Transverse colon (tissue), 4 donors: ENCODE measurements at regions not wholly inside any gene's neighbourhood (a gene's known extent, or its start where the extent isn't known, plus 50 kb on each side); places are given as distances from the start of the nearest gene placed in this dataset.

Experiments
- DNase-seq: peaks from one replicate; pipeline ENCODE4 v3.0.0-alpha.2; 2019
- H3K27ac ChIP-seq, 4 donors: fragments of 200-600 bp; sonication (generic); 2 replicates each; pipeline ENCODE4 v1.5.1; 2016 to 2018; ENCODE audit warnings: inconsistent platforms in 4 of 4
- H3K27me3 ChIP-seq: fragments of 200-600 bp; sonication (generic); 2 replicates; pipeline ENCODE4 v1.5.1; 2017; ENCODE audit warnings: inconsistent platforms
- H3K36me3 ChIP-seq, 4 donors: fragments of 200-600 bp; sonication (generic); 2 replicates each; pipeline ENCODE4 v1.5.1; 2017 to 2019; ENCODE audit warnings: inconsistent platforms in 4 of 4
- H3K4me1 ChIP-seq, 4 donors: fragments of 200-600 bp; sonication (generic); 2 replicates each; pipeline ENCODE4 v1.5.1; 2017 to 2020; ENCODE audit warnings: inconsistent platforms in 4 of 4
- H3K4me3 ChIP-seq, 4 donors: fragments of 200-600 bp; sonication (generic); 1 replicate in 1 of 4; 2 replicates in 3 of 4; pipeline versions ENCODE4 v1.5.1 to v1.6.1; 2017 to 2019; ENCODE audit warnings: inconsistent platforms in 4 of 4
- H3K9me3 ChIP-seq, 2 donors: fragments of 200-600 bp; sonication (generic); 2 replicates each; pipeline ENCODE4 v1.5.1; 2017 to 2019; ENCODE audit warnings: inconsistent platforms in 2 of 2
- CTCF ChIP-seq, 5 experiments: fragments of 200-600 bp in 3 of 5; fragments of 450-650 bp in 2 of 5; sonication (generic) in 3 of 5; IDR thresholded peaks; 1 replicate in 2 of 5; 2 replicates in 3 of 5; pipeline ENCODE4 v1.5.1; 2016 to 2017; ENCODE audit warnings: antibody characterized with exemption in 5 of 5, inconsistent platforms in 3 of 5, mild to moderate bottlenecking in 2 of 5, moderate library complexity in 1 of 5
- EP300 ChIP-seq: sonication (generic); formaldehyde crosslinking; IDR thresholded peaks from one replicate; pipeline ENCODE4 v1.6.1; 2017; ENCODE audit warnings: antibody characterized with exemption, low read depth
- POLR2A ChIP-seq: fragments of 450-650 bp; IDR thresholded peaks from one replicate; pipeline ENCODE4 v1.6.1; 2016; ENCODE audit warnings: antibody characterized with exemption, mild to moderate bottlenecking, moderate library complexity
- POLR2AphosphoS5 ChIP-seq, 3 donors: sonication (generic); formaldehyde crosslinking; IDR thresholded peaks; one replicate each; pipeline ENCODE4 v1.6.1; 2016; ENCODE audit warnings: antibody characterized with exemption in 3 of 3
- WGBS, 2 donors: methylation state at CpG; one replicate each; pipeline ENCODE4 v1.1.5; 2018; ENCODE audit warnings: low coverage in 1 of 2; 5-methylcytosine and 5-hydroxymethylcytosine counted together
- in situ Hi-C, 4 donors: fragments of 200-750 bp; cut with MboI; loops; one replicate each; pipeline versions ENCODE4 v1.15.0 to v1.15.1; 2017; ENCODE audit warnings: low sequenced_read_pairs in 3 of 4, low pct_ligation_motif_present in 1 of 4, low pct_unique_long_range_greater_than_20kb in 1 of 4
- intact Hi-C: fragments of 100-400 bp; cut with DNase I; formaldehyde crosslinking; loops from one replicate; pipeline ENCODE4 v1.15.1; 2023; ENCODE audit warnings: low total_unique reads

- no peak for DNase-seq
- no peaks in the 10 kb centered on the region for H3K9me3 ChIP-seq
- in situ Hi-C loops (no loop called here), intact Hi-C loops (no loop called here)
- H3K27ac ChIP-seq: no peak overlapping the region
- peaks cover 0 to 3% (median 0%) of the 10 kb centered on the region in 4 donors for H3K4me1 ChIP-seq
- TF ChIP-seq POLR2A (no peak), POLR2AphosphoS5 (IDR thresholded peaks at IDR 0.05) (no peak), EP300 (no peak), CTCF (IDR thresholded peaks at IDR 0.05) (no peak)
- H3K27me3 ChIP-seq: no peaks in the 10 kb centered on the region
- H3K4me3 ChIP-seq: no peak overlapping the region
- no peaks in the 10 kb centered on the region for H3K36me3 ChIP-seq
- 45 to 59% methylated on average over 2 of the region's 2 CpGs for WGBS, 2 donors
Observed at GRCh38 chr21:16708101-16708835, 804.6 kb upstream of the CXADR start.

GRCh38 chr21:16709866-16710550, 802.8 kb upstream of the CXADR start:
- DNase-seq: no peak
- H3K4me3 ChIP-seq: no peak overlapping the region
- no peaks in the 10 kb centered on the region for H3K9me3 ChIP-seq
- no peaks in the 10 kb centered on the region for H3K27me3 ChIP-seq
- no peak overlapping the region for H3K27ac ChIP-seq
- in situ Hi-C loops: no loop called here
- intact Hi-C loops: no loop called here
- 27 to 28% methylated on average over 5 of the region's 5 CpGs for WGBS, 2 donors
- H3K4me1 ChIP-seq: peaks cover 0 to 3% (median 0%) of the 10 kb centered on the region in 4 donors
- H3K36me3 ChIP-seq: no peaks in the 10 kb centered on the region
- TF ChIP-seq CTCF (IDR thresholded peaks at IDR 0.05) (no peak), POLR2A (no peak), EP300 (no peak), POLR2AphosphoS5 (IDR thresholded peaks at IDR 0.05) (no peak)

GRCh38 chr21:16711757-16712156, 801.1 kb upstream of the CXADR start:
- Histone ChIP-seq H3K27ac (no peak overlapping the region), H3K4me1 (peaks cover 0 to 3% (median 0%) of the 10 kb centered on the region in 4 donors), H3K9me3 (peaks cover 0 to 6% of the 10 kb centered on the region in 2 donors), H3K36me3 (no peaks in the 10 kb centered on the region), H3K27me3 (no peaks in the 10 kb centered on the region), H3K4me3 (no peak overlapping the region)
- in situ Hi-C loops: no loop called here
- WGBS, 2 donors: 78 to 81% methylated on average over 2 of the region's 2 CpGs
- intact Hi-C loops: no loop called here
- TF ChIP-seq CTCF (IDR thresholded peaks at IDR 0.05) (no peak), EP300 (no peak), POLR2A (no peak), POLR2AphosphoS5 (IDR thresholded peaks at IDR 0.05) (no peak)
- DNase-seq: no peak

GRCh38 chr21:16713331-16714117, 799.3 kb upstream of the CXADR start:
- Histone ChIP-seq H3K9me3 (peaks cover 0 to 6% of the 10 kb centered on the region in 2 donors), H3K27me3 (no peaks in the 10 kb centered on the region), H3K27ac (no peak overlapping the region), H3K4me3 (no peak overlapping the region), H3K4me1 (peaks cover 0 to 3% (median 0%) of the 10 kb centered on the region in 4 donors), H3K36me3 (no peaks in the 10 kb centered on the region)
- no peak for DNase-seq
- in situ Hi-C loops: no loop called here
- TF ChIP-seq CTCF (IDR thresholded peaks at IDR 0.05) (no peak), POLR2A (no peak), POLR2AphosphoS5 (IDR thresholded peaks at IDR 0.05) (no peak), EP300 (no peak)
- intact Hi-C loops: no loop called here
- 38 to 61% methylated on average over 4 of the region's 4 CpGs for WGBS, 2 donors
